GM21717 (cell line): ENCODE measurements at regions not wholly inside any gene's neighbourhood (a gene's known extent, or its start where the extent isn't known, plus 50 kb on each side); places are given as distances from the start of the nearest gene placed in this dataset.

Source experiments
- ATAC-seq: cut with Tn5 transposase; IDR thresholded peaks from one replicate; pipeline ENCODE4 v1.9.1; 2021; ENCODE audit warnings: mild to moderate bottlenecking, moderate library complexity; ENCODE audit not compliant: unreplicated experiment

DNA sequence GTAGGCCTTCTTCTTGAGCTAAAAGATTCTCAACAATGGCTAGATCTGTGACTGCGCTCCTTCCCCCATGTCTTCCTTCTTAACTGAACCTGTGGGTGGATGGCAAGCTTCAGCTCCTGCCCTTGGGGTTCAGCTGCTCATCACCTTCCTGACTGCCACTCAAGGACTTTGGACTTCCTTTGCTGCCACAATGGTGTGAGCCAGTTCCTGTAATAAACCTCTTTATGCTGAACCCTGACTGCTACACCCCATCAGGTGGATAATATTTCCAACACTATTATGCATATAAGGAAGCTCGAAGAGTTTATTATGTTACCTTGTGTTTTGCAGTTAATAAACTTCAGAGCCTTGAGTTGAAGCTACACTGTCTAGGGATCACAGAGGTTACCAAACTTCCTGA lies 208.9 kb upstream of the SLC10A2 start:
- ATAC-seq: no peak

DNA sequence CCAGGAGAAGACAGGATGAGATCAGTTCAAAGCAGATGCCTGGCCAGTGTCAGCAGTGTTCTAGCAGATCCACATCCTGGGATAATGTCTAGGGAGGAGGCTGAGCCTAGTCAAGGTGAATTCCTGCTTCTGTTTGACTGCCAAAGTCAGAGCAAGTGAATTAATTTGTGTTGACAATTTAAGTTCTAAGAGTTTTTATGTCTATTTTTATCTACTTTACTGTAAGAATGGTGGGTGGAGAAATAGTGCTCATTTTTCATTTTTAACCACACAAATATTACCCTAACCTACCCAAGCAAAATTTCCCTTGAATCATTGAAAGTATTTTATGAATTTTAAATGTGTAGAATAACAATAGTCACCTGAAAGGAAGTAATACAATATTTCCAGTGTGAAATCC lies 207.6 kb upstream of the SLC10A2 start:
- peak; percentile 17 for ATAC-seq

DNA sequence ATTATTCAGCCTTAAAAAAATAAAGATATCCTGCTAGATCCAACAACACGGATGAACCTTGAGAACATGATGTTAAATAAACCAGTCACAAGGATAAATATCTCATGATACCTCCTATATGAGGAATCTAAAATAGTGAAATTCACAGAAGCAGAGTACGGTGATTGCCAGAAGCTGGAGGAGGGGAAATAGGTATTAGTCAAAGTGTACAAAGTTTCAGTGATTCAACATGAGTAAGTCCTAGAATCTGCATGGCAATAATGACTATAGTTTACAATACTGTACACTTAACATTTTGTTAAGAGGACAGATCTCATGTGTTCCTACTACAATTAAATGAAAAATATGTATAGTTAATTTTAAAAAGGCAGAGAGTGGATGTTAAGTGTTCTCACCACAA lies 206.6 kb upstream of the SLC10A2 start:
- ATAC-seq: peak; percentile 54

DNA sequence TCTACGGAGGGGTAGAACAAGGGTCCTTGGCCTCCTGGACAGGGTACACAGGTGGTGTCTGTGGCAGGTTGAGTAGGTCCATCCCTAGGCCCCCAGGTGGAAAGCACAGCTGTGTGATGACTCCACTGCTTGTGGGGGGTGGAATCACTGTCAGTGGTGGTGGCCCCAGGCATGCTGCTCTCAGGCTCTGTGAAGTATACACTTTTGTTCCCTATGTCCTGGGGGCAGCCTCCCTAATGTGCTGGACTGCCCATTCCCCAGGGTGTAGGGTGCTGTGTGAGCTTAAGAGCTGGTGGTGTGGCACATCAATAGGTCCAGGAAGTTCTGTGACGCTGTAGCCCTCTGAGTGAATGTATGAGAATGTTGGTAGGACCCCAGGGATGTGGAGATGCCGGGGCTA lies 197.2 kb upstream of the SLC10A2 start:
- no peak for ATAC-seq

DNA sequence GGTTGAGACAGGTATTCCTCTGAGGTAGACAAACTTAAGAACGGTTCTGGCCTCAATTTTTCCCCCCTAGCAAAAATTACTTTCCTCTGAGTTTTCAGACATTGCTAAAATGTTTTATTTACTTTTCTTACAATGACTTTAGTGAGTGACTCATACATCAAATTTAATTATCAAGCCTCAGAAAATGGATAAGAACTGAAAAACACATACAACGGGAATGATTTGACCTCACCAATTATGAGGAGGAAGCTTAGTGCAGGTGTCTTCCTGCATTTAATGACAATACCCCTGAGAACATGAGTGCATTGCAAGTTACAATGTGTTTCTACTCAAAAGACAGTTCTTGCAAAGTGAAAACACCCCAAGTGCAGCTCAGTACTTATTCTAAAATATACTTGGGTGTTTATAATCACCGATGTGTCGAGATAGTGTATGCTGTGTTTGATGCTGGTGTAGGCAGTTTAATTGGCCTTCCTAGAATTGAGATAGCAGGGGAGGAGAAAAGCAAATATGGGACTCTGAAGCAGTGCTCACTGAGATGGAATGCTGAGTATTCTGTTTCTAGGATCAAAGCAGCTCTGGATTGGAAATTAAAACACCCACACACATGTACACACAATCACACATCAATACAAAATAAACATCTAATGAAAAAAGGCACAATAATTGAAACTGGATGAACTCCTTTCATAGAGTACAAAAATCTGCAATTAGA lies 189.5 kb upstream of the SLC10A2 start:
- no peak for ATAC-seq

DNA sequence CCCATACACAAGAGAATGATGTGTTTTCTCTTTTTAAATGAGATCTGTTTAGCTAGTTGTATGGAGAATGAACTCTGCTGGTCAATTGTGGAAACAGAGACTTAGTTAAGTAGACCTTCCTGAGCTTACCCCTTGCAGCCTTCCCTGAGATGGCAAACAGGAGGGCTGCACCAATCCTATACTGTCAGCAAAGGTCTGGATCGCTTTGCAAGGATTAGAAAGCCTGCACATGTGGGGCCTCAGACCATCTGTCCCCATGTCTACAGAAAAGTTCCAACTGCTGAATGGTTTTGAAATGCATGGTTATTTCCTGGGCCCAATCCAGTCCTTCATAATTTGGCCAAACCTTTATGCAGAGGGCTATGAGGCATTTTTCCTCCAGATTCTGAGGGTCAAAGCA lies 183.9 kb upstream of the SLC10A2 start:
- no peak for ATAC-seq

DNA sequence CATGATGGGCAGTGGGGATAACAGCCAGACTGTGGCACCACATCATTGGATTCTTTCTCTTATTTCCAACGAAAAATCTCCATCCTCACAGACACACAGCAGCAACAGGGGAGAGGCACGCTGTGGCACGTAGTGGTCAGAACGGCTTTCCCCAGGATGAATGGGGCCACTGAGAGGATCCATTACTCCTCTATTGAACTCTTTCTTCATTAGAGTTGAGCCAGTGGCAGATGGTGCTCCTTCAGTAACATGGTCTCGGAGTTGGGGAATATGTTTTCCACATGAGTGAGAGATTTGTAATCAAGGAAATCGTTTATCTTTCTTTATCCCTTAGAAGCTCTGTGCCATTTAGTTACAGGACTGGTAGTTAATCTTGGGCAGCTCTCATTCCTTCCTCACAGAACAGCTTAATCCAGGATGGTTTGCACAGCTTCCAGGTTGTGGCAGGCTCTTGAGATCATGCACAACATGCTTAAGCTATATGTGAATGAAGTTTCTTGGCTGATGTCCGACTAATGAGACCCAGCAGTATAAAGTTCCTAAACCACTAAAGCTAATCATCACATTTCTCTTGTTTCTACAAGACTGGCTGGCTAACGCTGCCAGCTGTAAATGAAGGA lies 180.5 kb upstream of the SLC10A2 start:
- no peak for ATAC-seq

DNA sequence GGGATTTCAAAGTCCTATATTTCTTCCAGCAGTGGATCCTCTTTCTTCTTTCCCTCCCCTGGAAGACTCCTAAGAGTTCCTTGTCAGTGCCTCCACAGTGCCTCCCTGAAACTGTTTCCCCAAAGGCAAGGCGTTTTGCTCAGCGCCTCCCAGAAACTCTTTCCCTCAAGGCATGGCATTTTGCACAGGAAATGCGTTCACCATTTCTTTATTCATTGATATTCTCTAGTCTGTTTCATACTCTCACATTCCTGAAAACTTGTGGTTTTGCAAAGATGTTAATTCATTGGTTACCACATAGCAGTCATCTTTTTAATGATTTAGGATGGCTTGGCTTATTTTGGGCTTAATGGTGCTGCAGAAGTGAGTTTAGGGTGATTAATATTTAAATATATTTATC lies 177.3 kb upstream of the SLC10A2 start:
- ATAC-seq: no peak

DNA sequence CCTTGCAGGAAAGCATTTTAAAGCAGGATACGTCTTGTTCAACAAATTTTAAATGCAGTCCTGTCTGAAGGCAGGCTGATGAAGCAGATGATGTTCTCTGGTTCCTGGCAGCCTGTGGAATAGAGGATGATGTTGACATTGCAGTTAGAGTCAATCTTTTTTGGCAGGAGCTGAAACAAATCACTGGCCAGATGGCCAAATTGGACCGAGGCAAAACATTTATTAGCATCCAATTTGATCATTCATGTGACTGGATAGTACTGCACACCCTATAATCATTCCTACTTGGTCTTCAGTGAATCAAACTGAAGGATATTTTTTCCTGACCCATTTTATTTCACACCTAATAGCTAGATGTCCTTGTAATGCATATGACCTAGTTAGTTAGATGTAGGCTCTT lies 172.2 kb upstream of the SLC10A2 start:
- ATAC-seq: no peak

DNA sequence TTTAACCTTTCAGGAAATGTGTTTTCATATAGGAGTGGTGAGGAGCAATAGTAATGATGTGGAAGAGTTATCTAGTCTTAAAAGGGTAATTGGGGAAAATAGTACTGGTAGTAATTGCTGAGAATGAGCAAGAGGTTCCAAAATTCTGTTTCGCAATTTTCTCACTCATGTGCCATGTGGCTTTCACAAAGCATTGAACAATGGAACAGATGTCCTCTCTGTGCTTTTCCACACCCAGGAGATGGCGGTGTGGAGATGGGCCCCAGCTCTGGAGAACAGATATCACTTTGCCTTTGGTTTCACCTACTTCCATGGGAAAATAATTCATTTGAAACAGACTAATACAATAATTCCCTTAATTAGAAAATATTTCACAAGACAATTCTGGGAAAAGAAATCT lies 170.0 kb upstream of the SLC10A2 start:
- no peak for ATAC-seq

DNA sequence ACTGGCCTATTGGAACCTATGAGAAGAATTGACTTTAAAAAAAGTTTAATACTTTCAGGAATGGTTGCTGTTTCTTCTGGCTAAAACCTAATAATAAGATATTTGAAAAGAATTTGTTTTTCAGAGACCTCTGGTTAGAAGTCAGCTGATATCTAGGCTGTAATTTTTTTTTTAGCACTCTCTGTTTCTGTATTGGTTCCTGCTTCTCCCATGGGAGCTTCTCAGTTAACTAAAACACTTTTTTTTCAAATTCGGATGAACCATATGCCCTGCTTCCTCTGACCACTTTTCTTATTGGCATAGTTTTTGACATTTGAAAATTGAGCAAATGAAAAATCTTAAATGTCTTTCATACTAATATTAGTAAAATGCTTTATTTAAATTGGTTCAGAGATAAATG lies 163.5 kb upstream of the SLC10A2 start:
- ATAC-seq: no peak

DNA sequence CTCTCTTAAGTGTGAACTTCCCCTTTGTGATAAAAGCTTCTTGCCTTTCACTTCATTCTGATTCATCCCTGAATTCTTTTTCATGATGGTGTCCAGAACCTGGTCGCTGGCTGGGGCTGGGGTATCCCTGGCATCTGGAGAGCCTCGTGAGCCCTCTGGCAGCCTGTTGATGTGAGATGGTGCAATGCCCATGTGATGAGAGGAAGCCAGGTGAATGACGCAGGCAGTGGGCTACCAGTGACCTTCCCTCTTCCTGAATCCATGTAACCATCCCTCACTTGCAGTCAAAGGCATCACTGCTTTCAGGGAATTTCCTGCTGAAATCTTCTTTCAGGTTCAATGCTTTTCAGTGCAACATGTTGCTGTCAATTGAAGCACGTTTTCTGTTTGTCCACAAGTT lies 158.6 kb upstream of the SLC10A2 start:
- ATAC-seq: no peak

DNA sequence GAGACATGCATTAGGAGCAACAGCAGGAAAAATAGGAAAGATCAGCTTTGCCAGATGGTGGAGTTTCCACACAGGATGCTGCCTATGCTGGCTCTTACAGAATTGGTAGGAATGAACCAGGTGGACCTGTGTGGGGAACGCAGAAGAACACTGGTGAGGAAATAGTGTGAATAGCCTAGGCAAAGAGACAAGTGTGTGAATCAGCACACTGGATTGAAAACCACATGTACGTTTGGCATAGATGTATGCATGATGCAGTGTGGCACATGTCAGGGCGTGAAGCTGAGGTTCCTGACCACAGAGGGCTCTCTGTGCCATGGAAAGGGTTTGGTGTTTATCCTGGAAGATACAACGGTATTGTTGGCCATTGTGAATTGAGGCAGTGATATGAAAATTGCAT lies 156.5 kb upstream of the SLC10A2 start:
- ATAC-seq: no peak

DNA sequence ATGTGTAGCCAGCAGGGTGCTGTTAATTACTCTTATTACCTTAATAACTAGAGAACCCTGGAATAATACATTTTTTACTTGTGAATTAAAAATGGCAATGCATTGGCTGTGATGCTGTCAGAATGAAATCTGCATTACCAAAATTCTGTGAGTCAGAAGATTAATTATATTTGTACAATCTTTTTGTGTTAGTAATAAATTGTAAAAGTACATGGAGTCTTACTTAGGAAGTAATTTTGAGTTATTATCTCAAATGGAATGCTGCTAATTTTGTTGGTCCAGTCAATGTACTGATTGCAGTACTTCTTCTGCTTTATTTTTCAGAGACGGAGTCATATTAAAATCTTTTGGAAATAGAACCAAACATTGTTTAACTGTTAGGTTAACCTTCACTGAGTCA lies 152.0 kb upstream of the SLC10A2 start:
- no peak for ATAC-seq

DNA sequence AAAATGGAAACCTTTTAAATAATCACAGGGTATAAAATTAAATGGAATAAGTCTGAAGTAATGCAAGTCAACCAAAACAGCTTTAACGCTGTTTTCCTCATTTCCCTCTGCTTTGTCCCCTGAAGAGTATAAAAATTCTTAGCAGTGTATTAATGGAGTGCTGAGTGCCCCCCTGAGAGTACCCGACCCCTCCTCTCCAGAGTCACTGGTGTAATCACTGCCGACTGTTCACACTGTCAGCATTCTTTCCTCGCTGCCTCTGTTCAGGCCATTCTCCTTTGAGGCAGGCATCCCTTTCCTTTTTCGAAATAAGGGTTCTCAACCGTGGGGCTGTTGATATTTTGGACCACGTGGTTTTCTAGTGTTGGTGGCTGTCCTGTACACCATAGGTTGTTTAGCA lies 146.9 kb upstream of the SLC10A2 start:
- ATAC-seq: no peak

DNA sequence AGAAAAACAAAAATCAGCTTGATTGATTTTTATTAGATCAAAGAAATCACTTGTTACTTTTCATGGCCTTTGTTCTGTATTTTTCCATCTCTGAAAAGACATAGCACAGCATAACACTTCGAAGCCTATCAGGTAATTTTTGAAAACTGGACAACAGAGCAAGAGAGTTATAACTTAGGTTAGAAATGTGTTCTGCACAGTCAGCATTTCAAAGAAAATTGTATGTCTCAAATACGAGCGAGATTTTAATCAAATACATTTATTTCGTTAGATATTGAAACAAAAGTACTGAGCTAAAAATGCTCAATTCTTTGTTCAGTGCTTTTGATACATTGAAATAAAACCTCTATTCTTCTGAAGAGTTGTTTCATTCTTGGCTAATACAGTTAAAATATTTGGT lies 144.1 kb upstream of the SLC10A2 start:
- ATAC-seq: no peak

DNA sequence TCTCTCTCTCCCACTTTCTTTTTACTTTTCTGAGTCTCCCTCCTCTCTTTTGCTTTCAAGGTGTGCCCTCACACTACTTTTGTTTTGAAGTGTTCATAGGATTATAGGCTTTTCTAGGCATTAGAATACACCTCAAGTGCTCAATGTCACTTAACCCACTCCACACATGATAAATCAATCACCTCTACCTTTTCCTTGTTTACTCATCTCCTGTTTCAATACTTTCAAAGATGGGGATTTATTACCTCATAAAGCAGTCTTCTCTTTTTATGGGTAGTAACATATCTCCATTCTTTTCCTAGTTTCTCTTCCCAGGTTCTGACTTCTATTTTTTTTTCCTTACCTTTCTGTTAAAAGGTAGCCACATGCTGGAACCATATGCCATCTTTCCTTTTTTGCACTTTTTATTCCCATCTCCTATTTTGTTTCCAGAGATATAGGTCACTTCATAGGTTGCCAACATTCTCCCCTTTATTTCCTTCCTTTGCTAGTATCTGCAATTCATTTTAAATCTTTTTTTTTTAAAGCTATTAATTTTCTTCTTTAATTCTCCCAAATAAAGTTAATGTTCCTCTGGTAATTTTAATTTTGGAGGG lies 137.6 kb upstream of the SLC10A2 start:
- no peak for ATAC-seq

DNA sequence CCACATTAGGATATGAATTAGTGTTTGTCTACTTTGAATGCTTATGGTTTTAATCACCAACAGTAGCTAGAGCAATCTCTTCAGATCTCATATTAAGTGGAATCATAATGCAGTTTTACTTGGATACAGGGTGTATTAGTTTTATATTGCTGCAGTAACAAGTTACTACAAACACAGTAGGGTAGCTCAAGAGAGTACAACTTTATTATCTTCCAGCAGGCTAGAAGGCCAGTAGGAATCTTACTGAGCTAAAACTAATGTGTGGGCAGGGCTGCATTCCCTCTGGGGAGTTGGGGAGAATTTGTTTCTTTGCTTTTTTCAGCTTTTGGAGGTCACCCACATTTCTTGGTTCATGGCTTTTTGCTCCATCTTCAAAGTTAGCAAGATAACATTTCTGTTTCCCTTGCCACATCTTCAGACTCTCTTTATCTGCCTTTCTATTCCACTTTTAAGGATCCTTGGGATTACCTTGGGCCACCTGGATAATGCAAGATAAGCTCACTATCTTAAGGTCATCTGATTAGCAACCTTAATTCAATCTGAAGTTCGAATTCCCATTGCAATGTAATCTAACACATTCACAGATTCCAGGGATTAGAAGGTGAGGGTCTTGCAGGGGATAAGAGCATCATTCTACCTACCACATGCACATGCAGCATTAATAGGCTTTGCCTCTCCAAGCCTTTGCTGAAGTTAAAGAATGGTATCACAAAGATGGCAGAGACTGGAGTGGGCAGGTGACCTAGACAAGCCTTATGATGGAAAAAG lies 134.1 kb upstream of the SLC10A2 start:
- no peak for ATAC-seq

DNA sequence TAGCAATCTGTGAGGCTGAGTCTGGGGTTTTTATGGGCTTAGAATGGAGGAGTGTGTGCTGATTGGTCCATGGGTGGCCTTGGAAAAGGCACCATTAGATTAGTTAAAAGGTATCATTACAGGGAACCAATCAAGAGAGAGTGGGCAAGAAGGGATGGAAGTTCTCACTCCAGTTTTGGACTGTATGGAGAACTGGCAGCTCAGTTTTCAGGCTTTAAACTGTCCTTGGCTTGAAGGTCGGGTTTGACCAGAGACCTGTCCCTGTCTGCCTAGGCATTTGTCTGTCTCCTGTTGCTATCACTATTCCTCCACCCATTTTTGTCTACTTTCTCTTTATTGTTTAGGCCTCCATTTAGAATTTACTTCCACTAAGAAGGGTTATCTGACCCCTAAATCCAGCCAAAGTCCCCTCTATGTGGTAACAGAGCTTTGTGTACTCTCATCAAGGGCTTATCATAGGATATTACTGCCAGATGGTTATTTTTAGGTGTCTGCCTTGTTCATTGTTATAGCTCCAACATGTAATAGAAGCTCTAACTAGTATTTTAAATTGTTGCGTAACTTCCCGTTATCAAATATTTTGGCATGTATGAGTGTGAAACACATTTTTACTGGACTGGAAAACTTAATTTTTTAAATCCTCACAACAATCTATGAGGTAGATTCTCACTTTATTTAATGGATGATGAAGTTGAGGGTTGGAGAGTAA lies 133.3 kb upstream of the SLC10A2 start:
- ATAC-seq: no peak

DNA sequence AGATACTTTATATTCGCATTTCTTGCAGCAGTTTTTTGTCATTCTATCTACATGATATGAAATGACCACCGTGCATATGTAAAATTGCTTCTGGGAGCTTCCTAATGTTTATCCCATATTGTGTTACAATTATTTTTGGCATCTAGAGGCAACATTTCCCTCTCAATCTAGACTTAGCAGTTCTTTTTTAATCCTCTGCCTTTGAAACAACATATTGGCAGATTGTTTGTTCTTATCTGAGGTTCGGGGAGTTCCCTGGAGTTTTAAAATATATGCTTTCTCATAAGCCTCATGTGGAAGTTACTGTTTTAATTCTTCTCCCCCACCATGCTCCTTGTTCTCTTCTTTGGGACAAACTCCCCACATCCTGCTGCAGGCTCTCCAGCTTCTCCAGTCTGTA lies 130.1 kb upstream of the SLC10A2 start:
- ATAC-seq: no peak

DNA sequence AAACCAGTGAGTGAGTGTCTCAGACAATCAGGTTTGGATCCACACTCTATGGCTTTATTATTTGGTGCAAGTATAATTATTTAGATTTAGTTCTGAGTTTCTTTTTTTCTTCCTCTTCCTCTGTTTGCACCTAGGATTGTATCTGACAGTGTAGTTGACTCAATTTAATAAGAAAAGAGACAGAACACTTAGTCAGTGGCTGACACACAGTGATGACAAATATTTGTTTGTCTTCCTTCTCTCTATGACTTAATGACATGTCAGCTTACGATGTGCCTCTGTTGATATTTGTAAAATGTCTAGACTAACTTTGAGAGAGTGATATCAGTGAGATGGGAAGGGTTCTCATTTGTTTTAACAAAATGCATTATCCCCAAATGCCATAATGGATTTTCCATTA lies 129.5 kb upstream of the SLC10A2 start:
- no peak for ATAC-seq
